ENCODE measurements at regions not wholly inside any gene's neighbourhood (a gene's known extent, or its start where the extent isn't known, plus 50 kb on each side); places are given as distances from the start of the nearest gene placed in this dataset.

- DNase-seq (ENCODE audit: low spot score), result no peak
Measured at GRCh38 chr10:4701016-4701415, 125.0 kb upstream of the AKR1E2 start.

GRCh38 chr10:4699950-4700730 lies 125.9 kb upstream of the AKR1E2 start:
- TF ChIP-seq, protein P1, sequence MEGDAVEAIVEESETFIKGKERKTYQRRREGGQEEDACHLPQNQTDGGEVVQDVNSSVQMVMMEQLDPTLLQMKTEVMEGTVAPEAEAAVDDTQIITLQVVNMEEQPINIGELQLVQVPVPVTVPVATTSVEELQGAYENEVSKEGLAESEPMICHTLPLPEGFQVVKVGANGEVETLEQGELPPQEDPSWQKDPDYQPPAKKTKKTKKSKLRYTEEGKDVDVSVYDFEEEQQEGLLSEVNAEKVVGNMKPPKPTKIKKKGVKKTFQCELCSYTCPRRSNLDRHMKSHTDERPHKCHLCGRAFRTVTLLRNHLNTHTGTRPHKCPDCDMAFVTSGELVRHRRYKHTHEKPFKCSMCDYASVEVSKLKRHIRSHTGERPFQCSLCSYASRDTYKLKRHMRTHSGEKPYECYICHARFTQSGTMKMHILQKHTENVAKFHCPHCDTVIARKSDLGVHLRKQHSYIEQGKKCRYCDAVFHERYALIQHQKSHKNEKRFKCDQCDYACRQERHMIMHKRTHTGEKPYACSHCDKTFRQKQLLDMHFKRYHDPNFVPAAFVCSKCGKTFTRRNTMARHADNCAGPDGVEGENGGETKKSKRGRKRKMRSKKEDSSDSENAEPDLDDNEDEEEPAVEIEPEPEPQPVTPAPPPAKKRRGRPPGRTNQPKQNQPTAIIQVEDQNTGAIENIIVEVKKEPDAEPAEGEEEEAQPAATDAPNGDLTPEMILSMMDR (IDR thresholded peaks at IDR 0.05; ENCODE audit: extremely low read depth, missing control alignments), result no peak
- DNase-seq (ENCODE audit: low spot score), result no peak

More at GRCh38 chr10:4701016-4701415, 125.0 kb upstream of the AKR1E2 start:
- TF ChIP-seq, protein P1 (IDR thresholded peaks at IDR 0.05; ENCODE audit: extremely low read depth, missing control alignments), result no peak

DNA sequence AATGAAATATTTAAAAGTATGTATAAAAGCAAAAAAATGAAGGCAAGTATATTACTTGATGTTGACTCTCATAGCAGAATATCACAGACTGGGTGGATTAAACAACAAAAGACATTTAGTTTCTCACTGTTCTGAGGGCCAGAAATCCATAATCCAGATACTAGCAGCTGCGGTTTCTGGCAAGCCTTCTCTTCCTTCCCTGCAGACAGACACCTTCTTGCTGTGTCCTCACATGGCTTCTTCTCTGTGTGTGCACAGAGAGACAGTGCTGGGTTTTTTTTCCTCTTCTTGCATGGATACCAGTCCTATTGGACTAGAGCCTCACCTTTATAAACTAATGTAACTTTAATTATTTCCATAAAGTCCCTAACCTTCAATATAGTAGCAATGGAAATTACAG lies 127.9 kb upstream of the AKR1E2 start:
- no peak for DNase-seq (ENCODE audit: low spot score)
- TF ChIP-seq, protein P1 (IDR thresholded peaks at IDR 0.05; ENCODE audit: extremely low read depth, missing control alignments), result no peak

DNA sequence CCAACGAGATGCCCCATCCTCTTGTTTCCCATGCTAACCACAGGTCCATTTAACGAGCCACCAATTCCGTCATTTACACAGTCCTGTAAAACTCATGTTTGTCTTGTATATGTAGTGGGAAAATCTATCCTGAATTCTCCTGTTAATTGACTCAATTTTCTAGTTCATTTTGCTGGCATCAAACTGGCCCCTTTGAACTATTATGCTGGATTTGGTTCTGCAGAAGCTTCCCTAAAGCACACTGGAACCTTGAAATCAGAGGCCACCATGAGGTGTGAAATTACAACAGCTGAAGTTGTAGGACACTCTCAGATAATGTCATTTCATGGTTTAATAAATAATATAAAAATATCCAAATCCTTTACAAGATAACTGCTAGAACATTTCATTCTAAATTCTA lies 129.8 kb upstream of the AKR1E2 start:
- TF ChIP-seq, protein P1 (IDR thresholded peaks at IDR 0.05; ENCODE audit: extremely low read depth, missing control alignments), result no peak

DNA sequence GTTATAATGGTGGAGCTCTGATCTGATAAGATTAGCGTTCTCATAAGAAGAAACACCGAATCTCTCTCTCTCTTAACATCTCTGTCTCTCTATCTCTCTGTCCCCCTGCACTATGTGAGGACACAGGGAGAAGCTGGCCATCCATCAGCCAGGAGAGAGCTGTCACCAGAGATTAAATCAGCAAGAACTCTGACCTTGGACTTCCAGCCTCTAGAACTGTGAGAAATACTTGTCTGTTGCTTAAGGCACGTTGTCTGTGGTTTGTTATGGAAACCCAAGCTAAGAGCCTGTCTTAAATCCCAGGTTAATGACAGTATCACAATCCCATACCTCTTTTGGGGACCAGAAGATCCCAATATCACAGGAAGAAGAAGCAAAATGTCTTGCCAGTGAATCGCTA lies 132.0 kb upstream of the AKR1E2 start:
- TF ChIP-seq, protein P1 (IDR thresholded peaks at IDR 0.05; ENCODE audit: extremely low read depth, missing control alignments), result no peak
- no peak for DNase-seq (ENCODE audit: low spot score)

More for the DNA sequence above, 129.8 kb upstream of the AKR1E2 start:
- DNase-seq (ENCODE audit: low spot score), result no peak

DNA sequence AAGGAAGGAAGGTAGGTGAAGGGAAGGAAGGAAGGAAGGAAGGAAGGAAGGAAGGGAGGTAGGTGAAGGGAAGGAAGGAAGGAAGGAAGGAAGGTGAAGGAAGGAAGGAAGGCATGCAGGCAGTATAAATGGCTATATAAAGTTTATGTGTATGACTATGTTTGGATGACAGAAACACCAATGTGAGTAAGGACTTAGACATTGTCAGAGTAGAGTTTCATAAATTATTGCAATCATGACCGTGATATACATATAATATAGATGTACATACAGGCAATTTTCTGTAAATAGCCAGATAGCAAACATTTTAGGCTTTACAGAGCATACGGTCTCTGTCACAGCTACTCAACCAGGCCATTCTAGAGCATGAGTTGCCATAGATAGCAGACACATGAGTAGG lies 133.8 kb upstream of the AKR1E2 start:
- no peak for DNase-seq (ENCODE audit: low spot score)
- TF ChIP-seq, protein P1 (IDR thresholded peaks at IDR 0.05; ENCODE audit: extremely low read depth, missing control alignments), result no peak

DNA sequence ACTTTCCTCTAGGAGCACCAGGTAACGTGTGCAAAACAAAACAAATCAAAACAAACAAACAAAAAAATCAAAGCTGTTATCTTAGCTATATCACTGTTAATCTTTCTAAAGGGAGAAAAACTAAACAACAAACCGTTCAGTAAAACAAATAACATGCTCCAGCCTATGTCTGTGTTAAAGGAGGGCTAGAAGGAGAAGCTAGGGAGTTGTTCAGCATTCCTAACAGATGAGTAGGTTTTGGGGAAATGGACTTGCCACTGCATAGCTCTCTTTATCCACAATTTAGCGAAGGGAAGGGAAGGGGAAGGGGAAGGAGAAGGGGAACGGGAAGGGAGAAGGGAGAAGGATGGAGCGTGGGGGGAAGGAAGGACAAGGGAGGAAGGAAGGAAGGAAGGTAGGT lies 134.2 kb upstream of the AKR1E2 start:
- DNase-seq (ENCODE audit: low spot score), result no peak
- TF ChIP-seq, protein P1 (IDR thresholded peaks at IDR 0.05; ENCODE audit: extremely low read depth, missing control alignments), result no peak

All from GM20000 (cell line).